ENCODE measurements at regions not wholly inside any gene's neighbourhood (a gene's known extent, or its start where the extent isn't known, plus 50 kb on each side); places are given as distances from the start of the nearest gene placed in this dataset.

DNA sequence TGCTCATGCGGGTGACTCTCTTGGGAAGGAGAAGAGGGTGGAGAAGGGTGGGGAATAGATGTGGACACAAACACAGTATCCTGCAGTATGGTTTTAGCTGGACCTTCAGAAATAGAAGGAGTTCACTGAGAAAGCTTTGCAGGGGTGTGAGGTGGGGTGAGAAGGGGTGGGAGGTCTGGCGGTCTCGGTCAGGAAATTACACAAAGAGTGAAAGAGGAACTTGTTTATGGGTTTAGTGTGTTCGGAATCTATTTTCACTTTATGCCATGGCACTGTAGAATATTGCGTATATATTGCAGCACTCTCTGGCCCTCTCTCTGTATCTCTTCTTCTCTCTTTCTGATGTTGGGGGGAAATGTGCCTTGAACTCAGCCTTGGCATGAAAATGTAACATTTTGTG is 148.2 kb upstream of the GOT2 start:
- TF ChIP-seq, protein P1, sequence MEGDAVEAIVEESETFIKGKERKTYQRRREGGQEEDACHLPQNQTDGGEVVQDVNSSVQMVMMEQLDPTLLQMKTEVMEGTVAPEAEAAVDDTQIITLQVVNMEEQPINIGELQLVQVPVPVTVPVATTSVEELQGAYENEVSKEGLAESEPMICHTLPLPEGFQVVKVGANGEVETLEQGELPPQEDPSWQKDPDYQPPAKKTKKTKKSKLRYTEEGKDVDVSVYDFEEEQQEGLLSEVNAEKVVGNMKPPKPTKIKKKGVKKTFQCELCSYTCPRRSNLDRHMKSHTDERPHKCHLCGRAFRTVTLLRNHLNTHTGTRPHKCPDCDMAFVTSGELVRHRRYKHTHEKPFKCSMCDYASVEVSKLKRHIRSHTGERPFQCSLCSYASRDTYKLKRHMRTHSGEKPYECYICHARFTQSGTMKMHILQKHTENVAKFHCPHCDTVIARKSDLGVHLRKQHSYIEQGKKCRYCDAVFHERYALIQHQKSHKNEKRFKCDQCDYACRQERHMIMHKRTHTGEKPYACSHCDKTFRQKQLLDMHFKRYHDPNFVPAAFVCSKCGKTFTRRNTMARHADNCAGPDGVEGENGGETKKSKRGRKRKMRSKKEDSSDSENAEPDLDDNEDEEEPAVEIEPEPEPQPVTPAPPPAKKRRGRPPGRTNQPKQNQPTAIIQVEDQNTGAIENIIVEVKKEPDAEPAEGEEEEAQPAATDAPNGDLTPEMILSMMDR (IDR thresholded peaks at IDR 0.05) = no peak
- TF ChIP-seq EP300 (IDR thresholded peaks at IDR 0.05) (no peak), POLR2A (IDR thresholded peaks at IDR 0.05) (no peak)

All from stomach (tissue), 4 donors.